AG09309 (cell line): ENCODE measurements at regions not wholly inside any gene's neighbourhood (a gene's known extent, or its start where the extent isn't known, plus 50 kb on each side); places are given as distances from the start of the nearest gene placed in this dataset.
"Not testable (repeated sequence)": the region's sequence is repeated elsewhere in the genome, so short reads cannot be mapped to it uniquely, and the experiment has no call there.

Experiments
- DNase-seq: peaks from one replicate; pipeline ENCODE4 v3.0.0-alpha.2; 2010; ENCODE audit warnings: low read depth
- H3K4me3 ChIP-seq: 2 replicates; pipeline ENCODE4 v1.5.1; 2011; ENCODE audit warnings: mild to moderate bottlenecking, low read depth, low read length, moderate library complexity; ENCODE audit not compliant: control insufficient read depth
- CTCF ChIP-seq: IDR thresholded peaks from 2 replicates; pipeline ENCODE4 v1.5.1; 2011; ENCODE audit warnings: mild to moderate bottlenecking, low read depth, low read length, inconsistent platforms; ENCODE audit not compliant: insufficient read depth, control insufficient read depth; ENCODE audit errors: missing control alignments

- no peak for DNase-seq
- TF ChIP-seq CTCF: no peak
- no peak overlapping the region for H3K4me3 ChIP-seq
These were observed 850.4 kb upstream of the AADAT start for GRCh38 chr4:170940043-170940724.

- DNase-seq: no peak
- no peak for TF ChIP-seq CTCF
- H3K4me3 ChIP-seq: no peak overlapping the region
These were observed 848.8 kb upstream of the AADAT start for GRCh38 chr4:170938588-170938987.

GRCh38 chr4:170931321-170931720 lies 841.6 kb upstream of the AADAT start:
- no peak for TF ChIP-seq CTCF
- DNase-seq: no peak
- no peak overlapping the region for H3K4me3 ChIP-seq

- TF ChIP-seq CTCF: no peak
- DNase-seq: no peak
- H3K4me3 ChIP-seq: no peak overlapping the region
These were observed 798.9 kb upstream of the AADAT start for GRCh38 chr4:170888660-170889059.

GRCh38 chr4:170887396-170887795 lies 797.6 kb upstream of the AADAT start:
- TF ChIP-seq CTCF: no peak
- DNase-seq: no peak
- H3K4me3 ChIP-seq: no peak overlapping the region

- no peak overlapping the region for H3K4me3 ChIP-seq
- no peak for TF ChIP-seq CTCF
- DNase-seq: no peak
These were observed 795.3 kb upstream of the AADAT start for GRCh38 chr4:170884969-170885570.

- DNase-seq, H3K4me3 ChIP-seq: not testable (repeated sequence)
These were observed 791.9 kb upstream of the AADAT start for GRCh38 chr4:170881646-170882045.
